ENCODE measurements at regions not wholly inside any gene's neighbourhood (a gene's known extent, or its start where the extent isn't known, plus 50 kb on each side); places are given as distances from the start of the nearest gene placed in this dataset.

GRCh38 chr12:107440606-107441005, 245.0 kb upstream of the PWP1 start:
- Histone ChIP-seq H3K79me2 (ENCODE audit: insufficient read depth, low read depth, low read length) (no peaks in the 10 kb centered on the region), H3K9me2 (ENCODE audit: insufficient read depth, low read length) (no peaks in the 10 kb centered on the region), H3K27ac (ENCODE audit: low read depth, low read length, poor library complexity, severe bottlenecking) (no peak overlapping the region), H3K36me3 (ENCODE audit: insufficient read depth, low read length) (no peaks in the 10 kb centered on the region), H4K20me1 (ENCODE audit: insufficient read depth, low read length) (no peaks in the 10 kb centered on the region), H3K4me3 (ENCODE audit: low read depth, low read length, poor library complexity, severe bottlenecking) (no peak overlapping the region), H2AFZ (ENCODE audit: low read length) (no peak overlapping the region), H3K4me2 (ENCODE audit: low read length) (no peak overlapping the region), H3K4me1 (ENCODE audit: insufficient read depth, low read length, poor library complexity, severe bottlenecking) (no peaks in the 10 kb centered on the region), H3K9me3 (ENCODE audit: low read length) (no peaks in the 10 kb centered on the region)
- no peak for TF ChIP-seq CTCF (conservative IDR thresholded peaks at IDR 0.05; ENCODE audit: low read length)
- no peak for TF ChIP-seq EZH2phosphoT487 (IDR thresholded peaks at IDR 0.05; ENCODE audit: borderline replicate concordance, low read depth, low read length)
- no peak for DNase-seq (ENCODE audit: low spot score)
- intact Hi-C loops (cut with micrococcal nuclease; ENCODE audit: unreplicated experiment) = no loop called here
- ChIA-PET CTCF (ENCODE audit: unreplicated experiment) (no interaction called here), POLR2A (no interaction called here)
- BruUV-seq (replicated peaks) = no TSS peak

GRCh38 chr12:107441665-107442300, 243.8 kb upstream of the PWP1 start:
- POLR2A ChIA-PET = interaction anchor here (0.5 kb wide), 1 partner anchor 256 kb away, joined by 3 read pairs; no protein-coding TSS in a partner anchor
- H3K27ac ChIP-seq (ENCODE audit: low read depth, low read length, poor library complexity, severe bottlenecking) = no peak overlapping the region
- intact Hi-C loops (cut with micrococcal nuclease; ENCODE audit: unreplicated experiment) = no loop called here
- H3K4me2 ChIP-seq (ENCODE audit: low read length) = no peak overlapping the region
- H3K9me2 ChIP-seq (ENCODE audit: insufficient read depth, low read length) = no peaks in the 10 kb centered on the region
- CTCF ChIA-PET (ENCODE audit: unreplicated experiment) = no interaction called here
- H3K36me3 ChIP-seq (ENCODE audit: insufficient read depth, low read length) = no peaks in the 10 kb centered on the region
- H3K79me2 ChIP-seq (ENCODE audit: insufficient read depth, low read depth, low read length) = no peaks in the 10 kb centered on the region
- no peaks in the 10 kb centered on the region for H3K9me3 ChIP-seq (ENCODE audit: low read length)
- BruUV-seq (replicated peaks) = no TSS peak
- no peaks in the 10 kb centered on the region for H4K20me1 ChIP-seq (ENCODE audit: insufficient read depth, low read length)
- no peak overlapping the region for H3K4me3 ChIP-seq (ENCODE audit: low read depth, low read length, poor library complexity, severe bottlenecking)
- no peaks in the 10 kb centered on the region for H3K4me1 ChIP-seq (ENCODE audit: insufficient read depth, low read length, poor library complexity, severe bottlenecking)
- no peak for DNase-seq (ENCODE audit: low spot score)
- no peak for TF ChIP-seq EZH2phosphoT487 (IDR thresholded peaks at IDR 0.05; ENCODE audit: borderline replicate concordance, low read depth, low read length)
- TF ChIP-seq CTCF (conservative IDR thresholded peaks at IDR 0.05; ENCODE audit: low read length) = no peak
- H2AFZ ChIP-seq (ENCODE audit: low read length) = no peak overlapping the region

GRCh38 chr12:107442326-107442987, 243.1 kb upstream of the PWP1 start:
- intact Hi-C loops (cut with micrococcal nuclease; ENCODE audit: unreplicated experiment) = no loop called here
- Histone ChIP-seq H3K27ac (ENCODE audit: low read depth, low read length, poor library complexity, severe bottlenecking) (no peak overlapping the region), H3K36me3 (ENCODE audit: insufficient read depth, low read length) (no peaks in the 10 kb centered on the region), H3K4me2 (ENCODE audit: low read length) (no peak overlapping the region), H3K9me3 (ENCODE audit: low read length) (no peaks in the 10 kb centered on the region), H3K79me2 (ENCODE audit: insufficient read depth, low read depth, low read length) (no peaks in the 10 kb centered on the region), H3K4me1 (ENCODE audit: insufficient read depth, low read length, poor library complexity, severe bottlenecking) (no peaks in the 10 kb centered on the region), H3K9me2 (ENCODE audit: insufficient read depth, low read length) (no peaks in the 10 kb centered on the region), H3K4me3 (ENCODE audit: low read depth, low read length, poor library complexity, severe bottlenecking) (no peak overlapping the region), H2AFZ (ENCODE audit: low read length) (no peak overlapping the region), H4K20me1 (ENCODE audit: insufficient read depth, low read length) (no peaks in the 10 kb centered on the region)
- no peak for TF ChIP-seq EZH2phosphoT487 (IDR thresholded peaks at IDR 0.05; ENCODE audit: borderline replicate concordance, low read depth, low read length)
- BruUV-seq (replicated peaks) = no TSS peak
- DNase-seq (ENCODE audit: low spot score) = no peak
- ChIA-PET POLR2A (interaction anchor here (0.5 kb wide), 1 partner anchor 256 kb away, joined by 3 read pairs; no protein-coding TSS in a partner anchor), CTCF (ENCODE audit: unreplicated experiment) (no interaction called here)
